GM19193 (cell line): ENCODE measurements at regions not wholly inside any gene's neighbourhood (a gene's known extent, or its start where the extent isn't known, plus 50 kb on each side); places are given as distances from the start of the nearest gene placed in this dataset.

Experiments
- POLR2A ChIP-seq: IDR thresholded peaks from 4 replicates; pipeline ENCODE4 v1.6.1; 2011; ENCODE audit not compliant: insufficient read depth, insufficient read length; ENCODE audit errors: extremely low read depth

GRCh38 chr11:42901084-42901483 lies 410.7 kb upstream of the API5 start:
- no peak for TF ChIP-seq POLR2A

- no peak for TF ChIP-seq POLR2A
These were observed 405.6 kb upstream of the API5 start for GRCh38 chr11:42906226-42906625.

GRCh38 chr11:42913731-42914130 lies 398.1 kb upstream of the API5 start:
- TF ChIP-seq POLR2A: no peak

GRCh38 chr11:42923651-42924050 lies 388.1 kb upstream of the API5 start:
- TF ChIP-seq POLR2A: no peak

- TF ChIP-seq POLR2A: no peak
These were observed 385.9 kb upstream of the API5 start for GRCh38 chr11:42925916-42926315.

- TF ChIP-seq POLR2A: no peak
These were observed 364.4 kb upstream of the API5 start for GRCh38 chr11:42947405-42947804.

GRCh38 chr11:42951266-42951665 lies 360.5 kb upstream of the API5 start:
- no peak for TF ChIP-seq POLR2A

GRCh38 chr11:42957831-42958230 lies 354.0 kb upstream of the API5 start:
- TF ChIP-seq POLR2A: no peak

GRCh38 chr11:42958635-42959034 lies 353.2 kb upstream of the API5 start:
- no peak for TF ChIP-seq POLR2A

GRCh38 chr11:42960521-42961088 lies 351.2 kb upstream of the API5 start:
- TF ChIP-seq POLR2A: no peak

GRCh38 chr11:42967653-42968052 lies 344.1 kb upstream of the API5 start:
- no peak for TF ChIP-seq POLR2A

GRCh38 chr11:42972741-42973140 lies 339.1 kb upstream of the API5 start:
- TF ChIP-seq POLR2A: no peak

GRCh38 chr11:42974510-42975179 lies 337.2 kb upstream of the API5 start:
- no peak for TF ChIP-seq POLR2A

GRCh38 chr11:42975180-42975529 lies 336.6 kb upstream of the API5 start:
- TF ChIP-seq POLR2A: no peak

GRCh38 chr11:42976636-42977217 lies 335.1 kb upstream of the API5 start:
- TF ChIP-seq POLR2A: no peak

GRCh38 chr11:42992594-42992993 lies 319.2 kb upstream of the API5 start:
- no peak for TF ChIP-seq POLR2A
